Hematopoietic multipotent progenitor cell treated with erythropoietin and hydrocortisone succinate and interleukin-3 and kit ligand, for 4 days (in vitro differentiated cells): ENCODE measurements at regions not wholly inside any gene's neighbourhood (a gene's known extent, or its start where the extent isn't known, plus 50 kb on each side); places are given as distances from the start of the nearest gene placed in this dataset.

Experiments
- DNase-seq: peaks from one replicate; pipeline ENCODE4 v3.0.0-alpha.2; 2015

GRCh38 chr13:85371254-85371653 lies 428.0 kb downstream of the SLITRK6 start:
- DNase-seq, result no peak

GRCh38 chr13:85368686-85369085 lies 430.5 kb downstream of the SLITRK6 start:
- no peak for DNase-seq

- DNase-seq, result peak; percentile 27
Observed at GRCh38 chr13:85367887-85368286, 431.3 kb downstream of the SLITRK6 start.

- DNase-seq, result no peak
Observed at GRCh38 chr13:85366759-85367417, 432.3 kb downstream of the SLITRK6 start.

GRCh38 chr13:85363504-85363903 lies 435.7 kb downstream of the SLITRK6 start:
- no peak for DNase-seq

- no peak for DNase-seq
Observed at GRCh38 chr13:85362980-85363379, 436.2 kb downstream of the SLITRK6 start.

- DNase-seq, result no peak
Observed at GRCh38 chr13:85347251-85347650, 452.0 kb downstream of the SLITRK6 start.

- no peak for DNase-seq
Observed at GRCh38 chr13:85334187-85334586, 465.0 kb downstream of the SLITRK6 start.

- no peak for DNase-seq
Observed at GRCh38 chr13:85333506-85334020, 465.7 kb downstream of the SLITRK6 start.

GRCh38 chr13:85332615-85333014 lies 466.6 kb downstream of the SLITRK6 start:
- no peak for DNase-seq

GRCh38 chr13:85321734-85322133 lies 477.5 kb downstream of the SLITRK6 start:
- no peak for DNase-seq

GRCh38 chr13:85317781-85318180 lies 481.4 kb downstream of the SLITRK6 start:
- no peak for DNase-seq

GRCh38 chr13:85316506-85317025 lies 482.7 kb downstream of the SLITRK6 start:
- DNase-seq, result no peak

- no peak for DNase-seq
Observed at GRCh38 chr13:85314686-85315085, 484.5 kb downstream of the SLITRK6 start.

GRCh38 chr13:85313761-85314503 lies 485.3 kb downstream of the SLITRK6 start:
- no peak for DNase-seq

- no peak for DNase-seq
Observed at GRCh38 chr13:85312071-85312470, 487.1 kb downstream of the SLITRK6 start.

- no peak for DNase-seq
Observed at GRCh38 chr13:85303630-85304029, 495.6 kb downstream of the SLITRK6 start.

- no peak for DNase-seq
Observed at GRCh38 chr13:85298387-85298924, 500.8 kb downstream of the SLITRK6 start.

- DNase-seq, result no peak
Observed at GRCh38 chr13:85288698-85289097, 510.5 kb downstream of the SLITRK6 start.

GRCh38 chr13:85287528-85287927 lies 511.7 kb downstream of the SLITRK6 start:
- DNase-seq, result peak; percentile 49

GRCh38 chr13:85286081-85286480 lies 513.1 kb downstream of the SLITRK6 start:
- DNase-seq, result no peak

GRCh38 chr13:85284349-85284748 lies 514.9 kb downstream of the SLITRK6 start:
- no peak for DNase-seq

GRCh38 chr13:85283408-85283807 lies 515.8 kb downstream of the SLITRK6 start:
- DNase-seq, result no peak

GRCh38 chr13:85282876-85283275 lies 516.3 kb downstream of the SLITRK6 start:
- no peak for DNase-seq
